ENCODE measurements at regions not wholly inside any gene's neighbourhood (a gene's known extent, or its start where the extent isn't known, plus 50 kb on each side); places are given as distances from the start of the nearest gene placed in this dataset.

DNA sequence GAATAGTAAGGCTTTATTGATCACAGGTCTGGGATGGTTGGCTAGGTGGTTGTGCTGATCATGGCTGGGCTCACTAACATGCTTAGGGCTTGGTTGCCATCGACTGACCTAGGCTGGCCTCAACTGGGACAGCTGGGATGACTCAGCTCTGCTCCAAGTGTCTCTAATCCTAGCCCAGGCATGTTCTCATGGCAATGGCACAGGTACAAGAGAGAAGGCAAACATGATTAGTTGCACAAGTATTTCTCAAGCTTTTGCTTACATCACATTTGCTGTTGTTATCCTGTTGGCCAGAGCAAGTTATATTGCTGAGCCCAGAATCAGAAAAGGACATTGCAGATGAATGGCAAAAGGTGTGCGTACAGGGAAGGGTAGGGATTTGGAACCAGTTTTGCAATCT, 68.5 kb upstream of the SLC35C1 start:
- peak in 1 of 4 donors; percentile 38 for TF ChIP-seq POLR2AphosphoS5 (IDR thresholded peaks at IDR 0.05)
- TF ChIP-seq, protein P1, sequence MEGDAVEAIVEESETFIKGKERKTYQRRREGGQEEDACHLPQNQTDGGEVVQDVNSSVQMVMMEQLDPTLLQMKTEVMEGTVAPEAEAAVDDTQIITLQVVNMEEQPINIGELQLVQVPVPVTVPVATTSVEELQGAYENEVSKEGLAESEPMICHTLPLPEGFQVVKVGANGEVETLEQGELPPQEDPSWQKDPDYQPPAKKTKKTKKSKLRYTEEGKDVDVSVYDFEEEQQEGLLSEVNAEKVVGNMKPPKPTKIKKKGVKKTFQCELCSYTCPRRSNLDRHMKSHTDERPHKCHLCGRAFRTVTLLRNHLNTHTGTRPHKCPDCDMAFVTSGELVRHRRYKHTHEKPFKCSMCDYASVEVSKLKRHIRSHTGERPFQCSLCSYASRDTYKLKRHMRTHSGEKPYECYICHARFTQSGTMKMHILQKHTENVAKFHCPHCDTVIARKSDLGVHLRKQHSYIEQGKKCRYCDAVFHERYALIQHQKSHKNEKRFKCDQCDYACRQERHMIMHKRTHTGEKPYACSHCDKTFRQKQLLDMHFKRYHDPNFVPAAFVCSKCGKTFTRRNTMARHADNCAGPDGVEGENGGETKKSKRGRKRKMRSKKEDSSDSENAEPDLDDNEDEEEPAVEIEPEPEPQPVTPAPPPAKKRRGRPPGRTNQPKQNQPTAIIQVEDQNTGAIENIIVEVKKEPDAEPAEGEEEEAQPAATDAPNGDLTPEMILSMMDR (IDR thresholded peaks at IDR 0.05) = no peak
- TF ChIP-seq POLR2A (IDR thresholded peaks at IDR 0.05) = no peak

All from sigmoid colon (tissue), 4 donors.